Left cardiac atrium (tissue), 4 donors: ENCODE measurements at regions not wholly inside any gene's neighbourhood (a gene's known extent, or its start where the extent isn't known, plus 50 kb on each side); places are given as distances from the start of the nearest gene placed in this dataset.
"Not testable (repeated sequence)": the region's sequence is repeated elsewhere in the genome, so short reads cannot be mapped to it uniquely, and the experiment has no call there.

Source experiments
- ATAC-seq, 2 donors: fragments of 200-7000 bp; cut with Tn5 transposase; one replicate each; pipeline ENCODE4 v1.9.1; 2020; ENCODE audit warnings: mild to moderate bottlenecking in 2 of 2, moderate library complexity in 2 of 2
- DNase-seq: peaks from one replicate; pipeline ENCODE4 v3.0.0-alpha.2; 2020
- intact Hi-C, 2 donors: fragments of 100-400 bp; cut with DNase I; formaldehyde crosslinking; loops; one replicate each; pipeline versions ENCODE4 v1.14.1 to v1.15.1; 2022 to 2023
- donor health status: DM: no; HTN: yes; CAD: no.
- donor health status: DM: no; HTN: yes; CAD: no; lungs with severe emphysema.
- donor health status: DM: yes; HTN: yes; CAD: no.
- donor health status: Dilated cardiomyopathy.

DNA sequence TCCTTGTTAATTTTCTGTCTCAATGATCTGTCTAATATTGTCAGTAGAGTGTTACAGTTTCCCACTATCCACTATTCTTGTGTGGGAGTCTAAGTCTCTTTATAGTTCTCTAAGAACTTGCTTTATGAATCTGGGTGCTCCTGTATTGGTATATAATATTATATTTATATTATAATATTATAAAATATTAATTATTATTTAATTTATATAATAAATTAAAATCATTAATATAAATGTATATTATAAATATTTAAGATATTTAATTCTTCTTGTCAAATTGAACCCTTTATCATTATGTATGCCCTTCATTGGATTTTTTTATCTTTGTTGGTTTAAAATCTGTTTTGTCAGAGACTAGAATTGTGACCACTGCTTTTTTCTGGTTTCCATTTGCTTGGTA, 1950.2 kb upstream of the LRRTM1 start:
- ATAC-seq: no peak
- intact Hi-C loops: no loop called here

DNA sequence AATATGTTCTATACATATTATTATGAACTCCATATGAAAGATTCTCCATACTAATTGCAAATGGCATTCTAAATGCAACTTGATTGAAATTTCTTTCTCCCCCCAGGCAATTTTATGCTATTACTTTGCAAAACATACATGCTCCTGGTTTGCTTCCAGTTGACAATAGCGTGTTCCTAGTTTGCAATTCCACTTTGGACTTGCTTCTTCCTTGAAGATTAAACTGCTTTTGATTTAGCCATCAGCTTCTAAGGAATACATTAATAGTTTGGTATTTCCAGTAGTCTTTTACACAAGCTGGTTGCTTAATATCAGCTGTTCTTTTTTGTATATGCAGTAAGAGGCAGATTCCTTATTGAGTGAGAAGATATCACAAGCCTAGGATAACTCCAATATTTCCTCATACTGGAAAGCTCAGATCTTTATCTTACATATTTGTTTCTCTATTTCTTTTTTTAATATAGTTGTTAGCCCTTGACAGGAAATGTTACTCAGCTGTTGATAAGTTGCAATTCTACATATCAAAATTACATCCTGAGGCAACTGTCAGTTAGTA, 1941.7 kb upstream of the LRRTM1 start:
- ATAC-seq (no peak), DNase-seq (no peak)
- intact Hi-C loops: no loop called here

More for the DNA sequence above, 1950.2 kb upstream of the LRRTM1 start:
- DNase-seq: no peak

DNA sequence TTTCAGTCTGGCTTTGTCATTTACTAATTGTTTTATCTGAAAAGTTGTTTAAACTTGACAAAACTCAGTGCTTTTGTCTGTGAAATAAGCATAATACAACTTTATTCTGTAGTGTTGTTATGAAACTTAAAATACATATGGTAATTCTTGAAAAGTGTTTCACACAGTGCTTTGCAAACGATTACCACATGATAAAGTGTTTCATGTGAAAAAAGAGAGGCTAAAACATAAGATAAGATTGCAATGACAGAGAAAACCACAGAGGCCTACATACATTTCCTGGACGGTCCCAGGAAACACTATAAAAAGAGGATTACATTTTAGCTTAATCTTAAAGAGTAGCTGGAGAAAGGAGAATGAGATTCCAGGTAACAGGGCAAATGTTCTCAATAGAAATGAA, 1934.6 kb upstream of the LRRTM1 start:
- intact Hi-C loops: no loop called here
- no peak for DNase-seq
- ATAC-seq: no peak

DNA sequence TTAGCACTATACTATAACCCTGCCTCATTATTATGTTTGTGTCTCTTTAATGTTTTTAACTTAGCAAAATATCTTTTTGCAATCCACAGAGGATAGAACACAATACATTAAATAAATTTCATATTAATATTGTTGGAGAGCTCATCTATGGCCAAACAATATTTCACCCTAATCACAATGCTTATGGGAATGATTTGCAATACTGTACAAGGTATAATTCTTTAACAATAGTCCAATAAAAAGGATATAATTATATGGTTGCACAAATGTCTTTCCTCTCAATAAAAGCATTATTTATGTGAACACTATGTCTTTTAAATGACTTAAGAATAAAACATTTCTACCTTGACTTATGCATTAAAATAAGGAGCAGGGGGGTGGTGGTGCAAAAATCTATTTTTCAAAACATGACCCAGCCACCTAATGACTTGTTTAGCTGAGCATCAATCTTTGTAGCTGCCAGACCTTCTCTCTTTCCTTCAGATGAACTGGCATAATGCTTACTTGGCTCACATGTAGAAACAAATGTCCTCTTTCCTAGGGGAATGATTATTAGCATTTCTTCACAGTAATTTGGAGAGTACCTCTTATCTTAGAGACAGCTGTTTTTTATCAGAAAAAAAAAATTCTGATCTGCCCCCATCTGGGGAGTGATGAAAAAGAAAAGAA, 1933.6 kb upstream of the LRRTM1 start:
- ATAC-seq: no peak
- intact Hi-C loops: no loop called here
- DNase-seq: no peak

DNA sequence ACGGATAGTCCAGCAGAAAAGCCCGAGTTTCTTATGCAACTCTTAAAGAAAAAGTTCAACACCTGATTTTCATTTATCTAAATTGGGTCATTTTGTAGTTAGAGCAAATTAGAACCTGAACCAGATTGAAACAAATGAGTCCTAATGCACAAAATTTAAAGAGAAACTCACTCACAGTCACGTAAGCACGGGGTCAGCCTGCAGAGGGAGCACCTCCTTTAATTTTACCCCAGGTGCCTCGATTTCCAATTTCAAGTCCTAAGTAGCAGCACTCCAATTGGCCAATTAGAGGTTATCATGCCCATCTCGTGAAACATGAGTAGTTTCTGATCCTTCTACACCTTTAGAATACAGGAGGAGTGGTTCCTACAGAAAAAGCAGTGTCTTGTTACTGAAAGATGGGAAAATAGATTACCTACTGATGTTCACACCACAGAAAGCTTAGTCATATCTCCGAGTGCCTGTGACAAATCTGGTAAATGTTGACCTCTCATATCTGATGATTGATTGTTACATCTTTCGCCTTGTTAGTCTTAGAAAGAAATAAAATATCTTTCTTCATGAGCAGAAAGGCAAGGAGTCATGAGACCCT, 1929.8 kb upstream of the LRRTM1 start:
- ATAC-seq: no peak
- no peak for DNase-seq
- intact Hi-C loops: no loop called here

DNA sequence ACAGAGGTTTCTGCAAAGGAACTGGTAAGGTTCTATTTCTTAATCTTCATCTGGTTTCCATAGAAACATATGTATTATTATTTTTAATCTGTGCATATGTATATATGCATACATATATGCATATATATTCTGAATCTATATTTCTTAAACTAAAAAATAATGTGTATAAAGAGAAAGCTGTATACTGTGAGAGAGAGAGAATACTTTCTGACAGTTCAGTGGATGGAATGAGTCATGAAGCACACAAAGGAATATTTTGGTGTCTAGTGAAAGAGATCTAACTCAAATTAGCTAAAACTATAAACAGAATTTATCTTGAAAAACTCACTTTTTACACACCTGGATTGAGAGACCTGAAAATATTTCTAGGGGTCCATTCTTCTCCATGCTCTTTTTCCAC, 1929.3 kb upstream of the LRRTM1 start:
- intact Hi-C loops: no loop called here
- DNase-seq: no peak
- no peak for ATAC-seq

DNA sequence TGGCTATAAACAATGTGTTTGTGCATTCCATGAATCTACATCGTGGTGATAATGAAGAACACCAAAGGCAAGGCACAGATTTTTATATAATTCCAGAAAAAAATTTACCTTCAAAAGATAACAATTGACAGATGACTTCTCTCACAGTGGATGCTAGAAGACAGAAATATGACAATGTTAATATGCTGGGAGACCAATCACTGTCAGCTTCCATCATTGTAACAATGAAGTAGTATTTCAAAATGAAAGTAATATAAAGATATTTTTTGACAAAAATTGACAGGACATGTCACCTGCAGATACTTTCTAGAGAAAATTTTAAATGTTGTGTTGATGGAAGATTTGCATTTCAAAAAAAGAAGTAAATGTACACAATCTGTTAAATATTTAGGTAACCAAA, 1925.9 kb upstream of the LRRTM1 start:
- DNase-seq (no peak), ATAC-seq (no peak)
- intact Hi-C loops: no loop called here

DNA sequence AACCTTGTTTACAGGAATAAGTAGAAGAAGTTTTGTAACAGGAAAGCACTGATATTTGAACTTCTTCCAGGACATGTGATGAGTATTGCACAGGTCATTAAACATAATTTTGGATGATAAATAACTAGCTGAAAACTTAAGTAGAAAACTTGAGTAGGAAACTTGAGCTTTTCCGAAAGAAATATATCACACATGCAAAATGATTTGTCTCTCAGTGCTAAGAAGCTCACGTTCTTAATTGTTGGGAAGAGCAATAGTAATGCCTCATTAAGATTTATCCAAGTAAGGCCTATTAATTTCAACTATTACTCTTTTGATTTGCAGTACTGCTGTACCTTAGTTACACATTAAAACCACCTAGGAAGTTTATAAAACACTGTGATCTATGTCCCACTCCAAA, 1921.9 kb upstream of the LRRTM1 start:
- intact Hi-C loops: no loop called here
- no peak for DNase-seq
- no peak for ATAC-seq

DNA sequence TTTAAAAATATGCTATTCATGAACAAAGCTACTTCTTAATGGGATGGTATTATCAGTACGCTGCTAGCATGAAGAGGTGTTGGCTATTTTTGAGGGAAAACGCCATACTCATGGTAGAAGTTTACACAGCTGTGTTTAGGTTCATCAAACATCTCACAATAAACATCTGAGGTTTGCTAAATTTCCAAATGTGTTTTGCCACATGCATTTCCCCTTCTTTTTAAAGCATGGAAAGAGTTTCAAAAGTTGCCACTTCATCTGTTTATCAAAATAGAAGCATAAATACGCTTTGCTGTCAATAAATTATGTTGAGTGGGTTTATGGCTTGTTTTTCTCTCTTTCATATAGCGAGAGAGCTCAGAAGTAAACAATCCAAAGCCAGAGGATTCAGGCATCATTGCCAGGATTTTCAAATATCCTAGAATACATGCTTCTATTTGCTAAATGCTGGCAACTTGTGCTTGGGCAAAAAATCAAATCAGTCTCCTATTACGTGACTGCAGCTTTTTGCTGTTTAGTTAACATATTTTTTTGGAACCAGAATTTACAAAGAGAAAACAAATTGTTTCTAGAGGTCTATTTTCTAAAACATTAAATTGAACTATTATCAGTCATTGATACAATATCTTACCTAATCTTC, 1919.9 kb upstream of the LRRTM1 start:
- DNase-seq (no peak), ATAC-seq (no peak)
- intact Hi-C loops: no loop called here

DNA sequence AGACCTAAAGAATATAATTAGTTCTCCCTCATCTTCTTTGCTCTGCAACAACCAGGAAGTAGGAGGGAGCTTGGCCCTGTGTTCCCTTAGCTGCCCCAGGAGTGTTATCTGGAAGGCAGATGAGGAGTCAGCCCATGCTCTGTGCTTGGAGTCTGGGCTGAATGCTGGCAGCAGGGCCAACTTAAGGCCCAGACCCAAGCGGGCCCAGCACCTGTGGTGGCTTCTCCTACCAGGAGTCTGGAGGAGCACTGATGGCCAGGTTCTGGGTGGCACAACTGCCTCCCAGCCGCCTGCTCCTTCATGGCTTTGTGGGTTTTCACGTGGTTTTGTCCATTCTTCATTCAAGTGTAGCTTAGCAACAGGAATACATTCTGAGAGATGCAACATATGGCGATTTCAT, 1910.7 kb upstream of the LRRTM1 start:
- ATAC-seq: no peak
- DNase-seq: no peak
- intact Hi-C loops: no loop called here

DNA sequence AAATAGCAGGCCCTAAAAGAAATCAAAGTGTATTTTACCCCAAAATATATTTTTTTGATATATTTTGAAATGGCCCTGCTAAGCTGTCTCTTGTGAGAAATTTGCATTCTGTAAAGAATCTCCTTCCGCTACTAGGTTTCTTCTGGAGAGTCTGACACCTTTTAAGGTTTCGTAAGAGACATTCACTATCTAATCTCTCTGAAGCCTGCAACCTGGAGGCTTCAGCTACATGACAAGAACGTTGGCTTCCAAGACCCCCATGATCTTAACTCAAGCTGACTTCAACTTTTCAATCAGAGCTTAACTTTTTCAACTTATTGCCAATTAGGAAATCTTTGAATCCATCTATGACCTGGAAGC, 1894.9 kb upstream of the LRRTM1 start:
- DNase-seq: no peak
- intact Hi-C loops: no loop called here
- ATAC-seq: no peak

DNA sequence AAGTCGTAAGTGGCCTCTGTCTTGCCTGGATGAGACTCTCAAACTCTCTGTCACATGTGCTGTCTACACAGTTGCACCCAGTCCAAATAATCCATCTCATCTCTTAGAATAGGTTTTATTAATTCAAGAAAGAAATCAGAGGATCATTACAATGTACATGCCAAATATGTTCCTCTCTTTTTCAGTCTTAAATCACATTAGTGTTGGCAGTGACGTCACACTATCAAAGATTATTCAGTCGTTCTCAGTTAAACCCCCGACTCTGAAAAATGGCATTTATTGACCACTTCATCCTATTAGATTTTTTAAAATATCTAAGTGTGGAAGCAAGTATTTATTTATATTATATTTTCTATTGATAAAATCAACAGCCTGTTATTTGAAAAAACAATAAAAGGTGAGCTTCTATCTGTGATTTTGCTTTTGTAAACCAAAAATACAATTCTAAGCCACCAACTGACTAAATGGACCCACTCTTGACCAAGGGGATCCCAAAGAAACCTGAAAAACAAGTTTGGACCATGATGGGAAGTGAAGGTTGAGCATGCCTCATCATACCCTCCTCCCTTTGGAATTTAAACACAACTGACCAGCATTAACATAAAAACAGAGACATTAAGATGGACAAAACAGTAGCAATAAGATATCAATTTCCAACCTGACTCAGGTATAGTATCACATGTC, 1894.4 kb upstream of the LRRTM1 start:
- ATAC-seq (no peak), DNase-seq (no peak)
- intact Hi-C loops: no loop called here

DNA sequence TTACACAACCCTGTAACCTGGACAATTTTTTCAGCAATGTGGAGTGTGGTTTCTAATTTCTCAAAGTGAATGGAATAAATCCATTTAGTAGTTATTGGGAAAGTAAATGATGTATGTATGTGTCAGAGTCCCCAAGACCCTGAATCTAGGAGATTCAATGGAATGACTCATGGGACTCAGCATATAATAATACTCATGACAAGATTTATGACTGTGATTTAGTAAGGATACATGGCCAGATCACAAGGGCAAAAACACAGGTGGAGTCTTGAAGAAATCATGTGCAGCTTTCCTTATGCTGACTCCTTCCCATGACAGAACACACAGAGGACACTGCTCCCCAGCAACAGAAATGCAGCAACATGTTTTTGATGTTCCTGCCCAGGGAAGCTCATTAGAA, 1877.7 kb upstream of the LRRTM1 start:
- intact Hi-C loops: no loop called here
- ATAC-seq (no peak), DNase-seq (no peak)

DNA sequence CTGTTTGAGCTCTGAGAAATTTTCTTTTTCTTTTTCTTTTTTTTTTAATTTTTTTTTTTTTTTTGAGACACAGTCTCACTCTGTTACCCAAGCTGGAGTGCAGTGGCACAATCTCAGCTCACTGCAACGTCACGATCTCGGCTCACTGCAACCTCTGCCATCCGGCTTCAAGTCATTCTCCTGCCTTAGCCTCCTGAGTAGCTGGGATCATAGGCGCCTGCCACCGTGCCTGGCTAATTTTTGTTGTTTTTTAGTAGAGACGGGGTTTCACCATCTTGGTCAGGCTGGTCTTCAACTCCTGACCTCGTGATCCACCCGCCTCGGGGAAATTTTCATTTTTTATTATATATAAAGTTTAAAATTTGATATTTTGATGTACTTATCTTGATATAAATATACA, 1870.7 kb upstream of the LRRTM1 start:
- ATAC-seq, DNase-seq, intact Hi-C loops: not testable (repeated sequence)

DNA sequence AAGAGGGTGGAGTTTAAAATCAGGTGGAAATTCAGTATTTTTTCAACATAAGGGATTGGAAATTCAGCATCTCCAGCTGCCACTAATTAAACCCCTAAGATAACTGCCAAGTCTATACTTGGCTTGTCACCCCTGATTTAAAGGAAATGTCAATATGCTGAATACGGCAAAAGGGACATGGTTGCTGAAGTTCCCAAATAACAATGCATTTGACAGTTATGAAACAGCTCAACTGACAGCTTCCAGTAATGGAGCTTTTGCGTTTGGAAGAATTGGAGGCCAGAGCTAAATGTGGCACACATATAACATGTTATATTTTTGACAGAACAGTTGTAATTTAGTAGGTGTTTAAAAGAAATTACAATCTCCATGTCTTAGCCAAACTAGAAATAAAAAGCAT, 1867.9 kb upstream of the LRRTM1 start:
- ATAC-seq: no peak
- intact Hi-C loops: no loop called here
- no peak for DNase-seq

DNA sequence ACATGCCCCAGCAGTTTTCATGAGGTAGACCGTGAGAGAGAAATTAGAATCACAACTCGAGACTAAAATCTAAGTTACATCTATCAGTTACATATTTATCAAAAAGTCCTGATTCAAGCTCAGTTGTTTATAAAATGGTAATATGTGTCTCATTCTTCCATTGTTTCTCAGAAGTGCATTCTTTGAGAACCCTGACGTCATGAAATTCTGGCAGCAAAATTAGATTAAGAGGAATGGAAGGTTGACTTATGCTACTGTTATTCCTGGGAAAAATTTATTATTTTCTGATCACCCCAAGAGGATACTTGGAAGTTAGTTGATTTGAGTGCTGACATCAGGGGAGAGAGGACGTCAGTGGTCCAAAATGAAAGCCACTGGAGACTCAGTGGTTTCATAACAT, 1864.8 kb upstream of the LRRTM1 start:
- DNase-seq: no peak
- intact Hi-C loops: no loop called here
- ATAC-seq: no peak

DNA sequence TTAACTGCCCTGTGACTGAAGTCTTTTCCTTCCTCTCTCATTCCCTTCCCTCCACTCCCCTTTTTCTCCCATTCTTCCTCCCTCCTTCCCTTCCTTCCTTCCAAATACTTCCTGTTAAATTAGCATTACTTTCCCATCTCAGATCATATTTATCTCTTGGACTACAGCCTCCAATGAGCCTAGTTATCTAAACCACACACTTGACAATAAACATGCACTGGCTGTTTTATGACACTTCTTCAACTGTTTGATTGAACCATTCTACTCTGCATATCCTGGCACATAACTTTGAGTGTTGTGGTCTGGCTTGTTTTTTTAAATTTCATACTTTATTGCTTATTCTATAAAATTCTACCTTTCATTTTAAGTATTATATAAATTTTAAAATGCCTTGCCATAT, 1860.8 kb upstream of the LRRTM1 start:
- DNase-seq (no peak), ATAC-seq (no peak)
- intact Hi-C loops: no loop called here

DNA sequence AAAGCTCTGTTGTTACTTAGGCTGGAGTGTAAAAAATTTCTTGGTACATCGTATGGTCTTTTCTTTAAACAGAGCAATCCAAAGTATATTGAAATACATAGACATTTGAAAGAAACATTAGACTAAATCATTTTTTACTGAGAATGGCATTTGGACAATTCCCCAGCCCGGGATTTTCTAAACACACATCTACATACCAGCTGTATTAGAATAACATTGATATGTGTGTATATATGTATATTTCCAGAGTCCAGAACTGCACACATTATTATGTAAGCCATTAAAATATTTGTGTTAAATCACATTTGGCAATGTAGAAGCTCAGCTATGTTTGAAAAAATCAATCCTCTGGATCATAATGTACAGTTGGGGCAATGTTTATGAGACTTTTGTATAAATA, 1853.6 kb upstream of the LRRTM1 start:
- DNase-seq (no peak), ATAC-seq (no peak)
- intact Hi-C loops: no loop called here

DNA sequence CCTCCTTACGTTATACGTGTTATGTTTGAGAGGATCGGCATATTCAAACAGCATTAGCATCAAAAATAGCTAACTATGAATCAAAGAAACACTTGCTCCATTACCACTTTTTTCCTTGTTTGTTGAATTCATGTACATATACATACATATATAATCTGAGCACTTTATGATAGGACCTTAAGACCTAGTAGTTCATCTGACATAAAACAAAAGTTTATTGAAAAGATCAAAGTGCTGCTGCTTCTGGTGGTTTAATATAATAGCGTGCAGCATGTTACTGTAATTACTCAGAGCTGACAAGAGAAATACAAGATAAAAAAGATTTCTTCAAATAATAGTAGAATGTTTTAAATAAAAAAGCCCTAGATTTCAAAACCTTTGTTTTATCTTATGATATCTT, 1850.9 kb upstream of the LRRTM1 start:
- DNase-seq: no peak
- intact Hi-C loops: no loop called here

DNA sequence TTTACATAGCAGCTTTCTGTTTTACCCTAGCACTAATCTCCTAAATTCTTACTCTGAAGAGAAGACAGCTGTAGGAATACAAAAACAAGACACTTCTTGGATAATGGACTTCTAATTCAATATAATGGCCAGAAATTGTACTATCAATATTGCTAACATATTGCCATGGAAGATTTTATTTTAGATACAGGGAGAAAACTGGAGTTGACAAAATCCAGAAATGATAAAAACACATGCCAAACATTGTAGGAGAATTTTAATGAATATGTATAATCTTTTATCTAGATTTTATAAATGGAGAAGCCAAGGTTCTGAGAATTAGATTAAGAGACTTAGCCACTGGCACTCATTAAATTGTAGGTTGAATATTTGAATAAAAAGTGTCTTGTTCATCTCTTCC, 1838.8 kb upstream of the LRRTM1 start:
- intact Hi-C loops: no loop called here
- no peak for DNase-seq
- no peak for ATAC-seq

More for the DNA sequence above, 1850.9 kb upstream of the LRRTM1 start:
- ATAC-seq: no peak
